RWPE1 (cell line): ENCODE measurements at regions not wholly inside any gene's neighbourhood (a gene's known extent, or its start where the extent isn't known, plus 50 kb on each side); places are given as distances from the start of the nearest gene placed in this dataset.

ENCODE experiments used
- CTCF ChIA-PET: fragments of 350-600 bp; sonication (Branson Sonifier 250); formaldehyde crosslinking; extraction: SDS; loops from one replicate; lab custom pipeline; 2021; lab: Yijun Ruan, JAX
- POLR2A ChIA-PET: fragments of 400-600 bp; formaldehyde crosslinking; extraction: SDS; loops from one replicate; lab custom pipeline; 2020; ENCODE audit warnings: antibody characterized with exemption; ENCODE audit not compliant: low non-redundant PET; lab: Yijun Ruan, JAX
- DNase-seq: peaks from one replicate; pipeline ENCODE4 v3.0.0; 2012; ENCODE audit warnings: low spot score
- H3K27ac ChIP-seq: fragments of 450-650 bp; 2 replicates; pipeline ENCODE4 v1.5.1; 2017
- CTCF ChIP-seq: fragments of 450-650 bp; conservative IDR thresholded peaks from 2 replicates; pipeline ENCODE4 v1.5.1; 2017; ENCODE audit warnings: low read depth, mild to moderate bottlenecking

GRCh38 chr9:20200991-20201431, 412.2 kb upstream of the SLC24A2 start:
- CTCF ChIA-PET = no interaction called here
- POLR2A ChIA-PET = interaction anchor here (0.6 kb wide), 1 partner anchor 1406 kb away, joined by 3 read pairs; no protein-coding TSS in a partner anchor
- no peak for DNase-seq
- no peak overlapping the region for H3K27ac ChIP-seq
- TF ChIP-seq CTCF = no peak

GRCh38 chr9:20200581-20200980, 411.7 kb upstream of the SLC24A2 start:
- DNase-seq = no peak
- H3K27ac ChIP-seq = no peak overlapping the region
- CTCF ChIA-PET = interaction anchor here (0.7 kb wide), 1 partner anchor 16 kb away, joined by 3 read pairs; no protein-coding TSS in a partner anchor
- POLR2A ChIA-PET = interaction anchor here (0.6 kb wide), 1 partner anchor 1406 kb away, joined by 3 read pairs; no protein-coding TSS in a partner anchor
- TF ChIP-seq CTCF = no peak

GRCh38 chr9:20199111-20199510, 410.3 kb upstream of the SLC24A2 start:
- POLR2A ChIA-PET = no interaction called here
- CTCF ChIA-PET = no interaction called here
- DNase-seq = no peak
- no peak overlapping the region for H3K27ac ChIP-seq
- TF ChIP-seq CTCF = no peak

- DNase-seq = peak; percentile 28
- POLR2A ChIA-PET = no interaction called here
- no peak for TF ChIP-seq CTCF
- H3K27ac ChIP-seq = no peak overlapping the region
- CTCF ChIA-PET = interaction anchor here (0.5 to 0.6 kb wide), 2 partner anchors 272 to 502 kb away, joined by 4 to 6 read pairs; no protein-coding TSS in a partner anchor
Observed at GRCh38 chr9:20197976-20198685, 409.3 kb upstream of the SLC24A2 start.

- no peak for TF ChIP-seq CTCF
- ChIA-PET POLR2A (no interaction called here), CTCF (interaction anchor here (0.6 kb wide), 1 partner anchor 10 kb away, joined by 4 read pairs; no protein-coding TSS in a partner anchor)
- DNase-seq = no peak
- no peak overlapping the region for H3K27ac ChIP-seq
Observed at GRCh38 chr9:20191228-20191840, 402.5 kb upstream of the SLC24A2 start.

- ChIA-PET POLR2A (no interaction called here), CTCF (no interaction called here)
- TF ChIP-seq CTCF = no peak
- H3K27ac ChIP-seq = no peak overlapping the region
- no peak for DNase-seq
Observed at GRCh38 chr9:20189871-20190270, 401.0 kb upstream of the SLC24A2 start.
